Activated B cell treated with CpG ODN at 0.5 μM for 24 hours (primary cell): ENCODE measurements at regions not wholly inside any gene's neighbourhood (a gene's known extent, or its start where the extent isn't known, plus 50 kb on each side); places are given as distances from the start of the nearest gene placed in this dataset.

ENCODE experiments used
- ATAC-seq: fragments of 200-7000 bp; cut with Tn5 transposase; one replicate; pipeline ENCODE4 v1.10.0; 2021; ENCODE audit warnings: low read depth, mild to moderate bottlenecking, moderate library complexity
- CTCF ChIA-PET: fragments of 350-600 bp; sonication (Branson Sonifier 250); formaldehyde crosslinking; loops from one replicate; lab custom pipeline; 2021; ENCODE audit warnings: antibody characterized with exemption; lab: Charles Lee
- POLR2A ChIA-PET: fragments of 350-600 bp; sonication (Branson Sonifier 250); formaldehyde crosslinking; loops from one replicate; lab custom pipeline; 2021; ENCODE audit warnings: antibody characterized with exemption; lab: Charles Lee
- DNase-seq: peaks from one replicate; pipeline ENCODE4 v3.0.0; 2022
- H3K27ac Mint-ChIP-seq: one replicate; pipeline ENCODE4 v1.8.0; 2020; ENCODE audit warnings: mixed read lengths
- H3K27me3 Mint-ChIP-seq: one replicate; pipeline ENCODE4 v1.8.0; 2021; ENCODE audit warnings: mixed read lengths
- H3K36me3 Mint-ChIP-seq: one replicate; pipeline ENCODE4 v1.8.0; 2021; ENCODE audit warnings: low read depth, mixed read lengths
- H3K4me1 Mint-ChIP-seq: one replicate; pipeline ENCODE4 v1.8.0; 2021; ENCODE audit warnings: mixed read lengths
- H3K4me3 Mint-ChIP-seq: one replicate; pipeline ENCODE4 v1.8.0; 2020; ENCODE audit warnings: mild to moderate bottlenecking, mixed read lengths
- H3K9me3 Mint-ChIP-seq: one replicate; pipeline ENCODE4 v1.8.0; 2020; ENCODE audit warnings: mixed read lengths
- intact Hi-C: fragments of 100-400 bp; cut with micrococcal nuclease; formaldehyde crosslinking; loops from one replicate; pipeline ENCODE4 v1.15.1; 2024
- TF ChIP-seq, protein P1 (sequence below): fragments of 200-600 bp; IDR thresholded peaks from one replicate; pipeline ENCODE4 v1.8.0; 2022; ENCODE audit warnings: antibody characterized with exemption, mild to moderate bottlenecking

DNA sequence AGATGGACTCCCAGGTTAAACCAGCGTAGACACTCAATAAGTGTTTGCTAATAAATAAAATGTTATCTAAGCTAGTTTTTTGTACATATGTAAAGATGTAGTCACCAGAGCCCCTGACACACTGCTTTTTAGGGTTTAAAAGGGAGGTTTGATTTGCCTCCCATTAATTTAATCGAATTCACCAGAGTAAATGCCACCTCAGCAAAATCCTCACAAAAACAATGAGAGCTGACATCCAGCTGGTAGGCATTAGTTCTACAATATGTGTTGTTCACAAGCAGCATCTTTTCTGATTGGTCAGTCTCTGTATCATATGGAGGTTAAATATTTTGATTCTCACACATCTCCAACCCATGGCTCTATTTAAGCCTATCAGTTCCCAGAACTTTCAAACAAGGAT, 382.6 kb downstream of the CENPC start:
- DNase-seq (no peak), ATAC-seq (no peak)
- Mint-ChIP-seq H3K27me3 (no peaks in the 10 kb centered on the region), H3K9me3 (no peaks in the 10 kb centered on the region), H3K4me3 (no peak overlapping the region), H3K27ac (no peak overlapping the region), H3K36me3 (no peaks in the 10 kb centered on the region), H3K4me1 (no peaks in the 10 kb centered on the region)
- TF ChIP-seq, protein P1, sequence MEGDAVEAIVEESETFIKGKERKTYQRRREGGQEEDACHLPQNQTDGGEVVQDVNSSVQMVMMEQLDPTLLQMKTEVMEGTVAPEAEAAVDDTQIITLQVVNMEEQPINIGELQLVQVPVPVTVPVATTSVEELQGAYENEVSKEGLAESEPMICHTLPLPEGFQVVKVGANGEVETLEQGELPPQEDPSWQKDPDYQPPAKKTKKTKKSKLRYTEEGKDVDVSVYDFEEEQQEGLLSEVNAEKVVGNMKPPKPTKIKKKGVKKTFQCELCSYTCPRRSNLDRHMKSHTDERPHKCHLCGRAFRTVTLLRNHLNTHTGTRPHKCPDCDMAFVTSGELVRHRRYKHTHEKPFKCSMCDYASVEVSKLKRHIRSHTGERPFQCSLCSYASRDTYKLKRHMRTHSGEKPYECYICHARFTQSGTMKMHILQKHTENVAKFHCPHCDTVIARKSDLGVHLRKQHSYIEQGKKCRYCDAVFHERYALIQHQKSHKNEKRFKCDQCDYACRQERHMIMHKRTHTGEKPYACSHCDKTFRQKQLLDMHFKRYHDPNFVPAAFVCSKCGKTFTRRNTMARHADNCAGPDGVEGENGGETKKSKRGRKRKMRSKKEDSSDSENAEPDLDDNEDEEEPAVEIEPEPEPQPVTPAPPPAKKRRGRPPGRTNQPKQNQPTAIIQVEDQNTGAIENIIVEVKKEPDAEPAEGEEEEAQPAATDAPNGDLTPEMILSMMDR: no peak
- intact Hi-C loops: no loop called here
- CTCF ChIA-PET: no interaction called here
- POLR2A ChIA-PET: no interaction called here

DNA sequence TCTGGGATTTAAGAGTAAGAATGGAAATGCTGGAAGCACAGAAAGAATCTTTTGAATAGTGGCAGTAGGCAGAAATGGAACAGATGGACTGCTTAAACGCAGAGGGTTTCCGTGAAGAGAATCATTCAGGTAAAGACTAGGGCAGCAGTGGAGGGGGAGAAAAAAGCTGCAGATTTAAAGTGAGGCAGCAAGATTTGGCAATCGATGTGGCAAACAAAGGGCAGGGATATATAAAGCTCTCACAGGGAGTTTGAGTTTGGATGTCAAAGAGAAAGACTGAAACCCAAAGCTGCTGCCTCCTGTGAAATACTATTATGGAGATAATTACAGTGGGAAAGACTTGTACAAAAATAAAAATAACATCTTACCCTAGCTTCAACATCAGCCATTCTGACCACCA, 384.0 kb downstream of the CENPC start:
- H3K4me3 Mint-ChIP-seq: no peak overlapping the region

GRCh38 chr4:67160394-67160793, 384.9 kb downstream of the CENPC start:
- ChIA-PET POLR2A (no interaction called here), CTCF (no interaction called here)
- Mint-ChIP-seq H3K27me3 (no peaks in the 10 kb centered on the region), H3K36me3 (no peaks in the 10 kb centered on the region), H3K4me3 (no peak overlapping the region), H3K9me3 (no peaks in the 10 kb centered on the region), H3K27ac (no peak overlapping the region), H3K4me1 (no peaks in the 10 kb centered on the region)
- ATAC-seq (no peak), DNase-seq (no peak)
- TF ChIP-seq, protein P1: no peak
- intact Hi-C loops: no loop called here

More for the DNA sequence above, 384.0 kb downstream of the CENPC start:
- no peak for ATAC-seq
- Mint-ChIP-seq H3K27me3 (no peaks in the 10 kb centered on the region), H3K27ac (no peak overlapping the region), H3K4me1 (no peaks in the 10 kb centered on the region), H3K9me3 (no peaks in the 10 kb centered on the region), H3K36me3 (no peaks in the 10 kb centered on the region)
- ChIA-PET CTCF (no interaction called here), POLR2A (no interaction called here)
- intact Hi-C loops: no loop called here
- DNase-seq: no peak
- TF ChIP-seq, protein P1: no peak

GRCh38 chr4:67158666-67159065, 386.6 kb downstream of the CENPC start:
- ChIA-PET POLR2A (no interaction called here), CTCF (no interaction called here)
- ATAC-seq (no peak), DNase-seq (no peak)
- intact Hi-C loops: no loop called here
- Mint-ChIP-seq H3K27me3 (no peaks in the 10 kb centered on the region), H3K4me3 (no peak overlapping the region), H3K36me3 (no peaks in the 10 kb centered on the region), H3K9me3 (no peaks in the 10 kb centered on the region), H3K4me1 (no peaks in the 10 kb centered on the region), H3K27ac (no peak overlapping the region)
- TF ChIP-seq, protein P1: no peak

DNA sequence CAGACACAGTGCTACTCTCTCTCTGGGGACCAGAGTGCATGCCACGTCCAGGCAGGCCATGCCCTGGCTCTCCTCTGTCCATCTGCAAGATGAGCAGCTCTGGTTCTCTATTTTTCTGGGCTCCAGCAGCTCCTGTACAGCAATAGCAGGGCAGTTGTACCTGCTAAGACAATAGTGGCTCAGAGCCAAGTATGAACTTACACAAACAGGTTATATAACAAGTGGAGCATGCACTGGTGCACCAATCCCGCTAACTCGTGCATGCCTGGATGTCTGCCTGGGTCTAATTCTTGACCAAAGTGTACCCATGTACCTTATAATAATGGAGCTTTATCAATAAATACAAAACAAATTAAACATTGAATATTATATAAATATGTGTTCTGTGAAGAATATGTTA, 392.3 kb downstream of the CENPC start:
- intact Hi-C loops: no loop called here
- Mint-ChIP-seq H3K36me3 (no peaks in the 10 kb centered on the region), H3K27ac (no peak overlapping the region), H3K4me1 (no peaks in the 10 kb centered on the region), H3K9me3 (no peaks in the 10 kb centered on the region), H3K4me3 (no peak overlapping the region), H3K27me3 (peaks cover 2% of the 10 kb centered on the region)
- DNase-seq (no peak), ATAC-seq (no peak)
- TF ChIP-seq, protein P1: no peak
- ChIA-PET CTCF (no interaction called here), POLR2A (no interaction called here)
